ENCODE measurements at regions not wholly inside any gene's neighbourhood (a gene's known extent, or its start where the extent isn't known, plus 50 kb on each side); places are given as distances from the start of the nearest gene placed in this dataset.

DNA sequence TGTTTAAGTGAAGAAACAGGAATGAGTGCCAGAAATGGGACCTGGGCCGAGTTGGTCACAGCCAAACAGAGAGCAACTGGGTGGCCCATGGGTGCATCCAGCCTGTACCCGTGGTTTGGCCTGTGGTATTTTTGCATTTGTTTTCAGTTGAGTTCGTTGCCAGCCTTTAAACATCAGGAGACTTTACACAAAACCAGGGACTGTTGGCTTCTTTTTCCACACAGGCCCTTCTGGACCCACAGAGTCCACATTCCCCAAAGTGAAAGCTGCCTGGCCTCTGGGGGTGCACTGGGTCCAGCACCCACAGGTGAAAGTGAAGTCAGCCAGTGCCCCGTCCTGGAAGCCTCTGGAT lies 54.1 kb upstream of the TNS3 start:
- TF ChIP-seq EZH2 (IDR thresholded peaks at IDR 0.05; ENCODE audit: borderline replicate concordance) (no peak), EZH2phosphoT487 (IDR thresholded peaks at IDR 0.05; ENCODE audit: low read depth, severe bottlenecking, unreplicated experiment) (no peak)
- TF ChIP-seq, protein P1, sequence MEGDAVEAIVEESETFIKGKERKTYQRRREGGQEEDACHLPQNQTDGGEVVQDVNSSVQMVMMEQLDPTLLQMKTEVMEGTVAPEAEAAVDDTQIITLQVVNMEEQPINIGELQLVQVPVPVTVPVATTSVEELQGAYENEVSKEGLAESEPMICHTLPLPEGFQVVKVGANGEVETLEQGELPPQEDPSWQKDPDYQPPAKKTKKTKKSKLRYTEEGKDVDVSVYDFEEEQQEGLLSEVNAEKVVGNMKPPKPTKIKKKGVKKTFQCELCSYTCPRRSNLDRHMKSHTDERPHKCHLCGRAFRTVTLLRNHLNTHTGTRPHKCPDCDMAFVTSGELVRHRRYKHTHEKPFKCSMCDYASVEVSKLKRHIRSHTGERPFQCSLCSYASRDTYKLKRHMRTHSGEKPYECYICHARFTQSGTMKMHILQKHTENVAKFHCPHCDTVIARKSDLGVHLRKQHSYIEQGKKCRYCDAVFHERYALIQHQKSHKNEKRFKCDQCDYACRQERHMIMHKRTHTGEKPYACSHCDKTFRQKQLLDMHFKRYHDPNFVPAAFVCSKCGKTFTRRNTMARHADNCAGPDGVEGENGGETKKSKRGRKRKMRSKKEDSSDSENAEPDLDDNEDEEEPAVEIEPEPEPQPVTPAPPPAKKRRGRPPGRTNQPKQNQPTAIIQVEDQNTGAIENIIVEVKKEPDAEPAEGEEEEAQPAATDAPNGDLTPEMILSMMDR (IDR thresholded peaks at IDR 0.05; ENCODE audit: poor library complexity), result no peak
- Histone ChIP-seq H3K9me2 (replicated peaks; ENCODE audit: insufficient read depth) (no peaks in the 10 kb centered on the region), H4K20me1 (ENCODE audit: insufficient read depth, poor library complexity, severe bottlenecking) (no peaks in the 10 kb centered on the region), H3K9me3 (ENCODE audit: low read depth) (no peaks in the 10 kb centered on the region), H3K27me3 (no peaks in the 10 kb centered on the region), H3K4me1 (ENCODE audit: insufficient read depth) (peaks cover 37% of the 10 kb centered on the region), H3K4me3 (no peak overlapping the region), H2AFZ (no peak overlapping the region), H3K27ac (peak overlapping the region; percentile 82), H3K79me2 (no peaks in the 10 kb centered on the region), H3K4me2 (peak overlapping the region; percentile 67), H3K36me3 (replicated peaks; ENCODE audit: insufficient read depth, low read depth) (no peaks in the 10 kb centered on the region)
- no peak for DNase-seq (ENCODE audit: low spot score)
- 73% methylated on average over 4 of the region's 4 CpGs for WGBS (ENCODE audit: low lambda C conversion rate, missing lambda C conversion rate)

DNA sequence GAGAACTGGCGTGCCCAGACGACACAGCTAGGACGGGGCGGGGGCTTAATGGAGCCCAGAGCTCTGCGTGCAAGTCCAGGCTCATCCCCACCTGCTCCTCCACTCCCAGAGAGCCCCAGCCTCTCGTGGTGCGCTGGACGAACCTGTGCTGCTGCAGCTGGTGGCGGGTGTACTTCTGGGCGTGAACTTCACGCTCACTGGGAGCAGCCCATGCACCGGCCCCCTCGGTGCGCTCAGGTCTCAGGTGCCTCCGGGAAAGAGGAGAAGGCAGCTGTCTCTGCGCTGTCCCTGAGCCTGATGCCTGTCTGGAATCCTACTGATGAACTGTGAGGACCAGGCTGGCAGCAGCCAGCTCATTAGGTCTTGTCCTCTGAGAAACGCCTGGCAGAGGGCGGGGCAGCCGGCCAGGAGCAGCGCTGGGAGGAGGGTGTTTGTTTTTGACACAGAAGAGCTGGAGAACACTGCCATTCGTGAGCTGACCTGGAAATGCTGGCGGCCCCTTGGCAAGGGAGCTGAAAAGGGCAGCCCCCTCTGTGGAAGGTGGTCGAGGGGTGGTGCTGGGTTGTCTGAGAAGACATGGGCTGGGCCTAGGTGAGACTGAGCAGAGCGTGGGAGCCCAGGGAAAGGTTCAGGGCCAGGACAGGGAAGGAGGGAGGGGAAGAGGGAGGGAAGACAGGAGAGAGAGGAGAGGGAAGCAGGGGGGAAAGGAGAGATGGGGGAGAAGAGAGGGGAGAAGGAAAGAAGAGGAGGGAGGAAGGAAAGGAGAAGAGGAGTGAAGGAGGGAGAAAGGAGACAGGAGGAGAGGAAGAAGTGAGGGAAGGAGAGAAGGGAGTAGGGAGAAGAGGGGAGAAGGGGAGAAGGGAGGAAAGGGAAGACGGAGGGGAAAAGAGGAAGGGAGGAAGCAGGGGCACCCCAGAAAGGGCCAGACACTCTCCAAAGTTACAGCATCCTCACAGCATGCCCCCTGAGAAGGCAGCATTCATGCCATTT lies 53.5 kb upstream of the TNS3 start:
- Histone ChIP-seq H2AFZ (no peak overlapping the region), H3K36me3 (replicated peaks; ENCODE audit: insufficient read depth, low read depth) (no peaks in the 10 kb centered on the region), H3K27ac (peak overlapping the region; percentile 82), H3K9me2 (replicated peaks; ENCODE audit: insufficient read depth) (no peaks in the 10 kb centered on the region), H3K27me3 (no peaks in the 10 kb centered on the region), H4K20me1 (ENCODE audit: insufficient read depth, poor library complexity, severe bottlenecking) (no peaks in the 10 kb centered on the region), H3K79me2 (no peaks in the 10 kb centered on the region), H3K9me3 (ENCODE audit: low read depth) (no peaks in the 10 kb centered on the region), H3K4me2 (peak overlapping the region; percentile 67), H3K4me1 (ENCODE audit: insufficient read depth) (peaks cover 37% of the 10 kb centered on the region), H3K4me3 (no peak overlapping the region)
- DNase-seq (ENCODE audit: low spot score), result peak; percentile 61
- TF ChIP-seq EZH2 (IDR thresholded peaks at IDR 0.05; ENCODE audit: borderline replicate concordance) (no peak), EZH2phosphoT487 (IDR thresholded peaks at IDR 0.05; ENCODE audit: low read depth, severe bottlenecking, unreplicated experiment) (no peak)
- TF ChIP-seq, protein P1 (IDR thresholded peaks at IDR 0.05; ENCODE audit: poor library complexity), result no peak
- WGBS (ENCODE audit: low lambda C conversion rate, missing lambda C conversion rate), result 41% methylated on average over 24 of the region's 25 CpGs

DNA sequence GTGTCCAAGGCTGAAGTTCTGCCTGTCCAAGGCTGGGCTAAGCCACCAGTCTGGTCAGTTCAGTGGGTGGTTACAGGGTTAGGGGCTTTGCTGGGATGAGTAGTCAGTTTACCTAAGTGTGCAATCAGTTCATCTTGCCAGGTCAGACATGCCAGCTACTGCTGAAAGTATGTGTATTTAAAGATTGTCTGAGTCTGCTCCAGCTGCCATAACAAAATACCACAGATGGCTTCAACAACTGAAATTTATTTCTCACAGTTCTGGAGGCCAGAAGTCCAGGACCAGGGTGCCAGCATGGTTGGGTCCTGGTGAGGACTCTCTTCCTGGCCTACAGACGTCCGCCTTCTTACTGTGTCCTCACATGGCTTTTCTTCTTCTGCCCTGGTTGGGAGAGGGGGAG lies 52.4 kb upstream of the TNS3 start:
- no peak overlapping the region for H2AFZ ChIP-seq
- WGBS (ENCODE audit: low lambda C conversion rate, missing lambda C conversion rate), result 95% methylated on average over 2 of the region's 2 CpGs
- no peak overlapping the region for H3K4me2 ChIP-seq

More for the DNA sequence above, 52.4 kb upstream of the TNS3 start:
- DNase-seq (ENCODE audit: low spot score), result no peak
- Histone ChIP-seq H4K20me1 (ENCODE audit: insufficient read depth, poor library complexity, severe bottlenecking) (no peaks in the 10 kb centered on the region), H3K4me1 (ENCODE audit: insufficient read depth) (peaks cover 33% of the 10 kb centered on the region), H3K27me3 (no peaks in the 10 kb centered on the region), H3K79me2 (no peaks in the 10 kb centered on the region), H3K4me3 (no peak overlapping the region), H3K36me3 (replicated peaks; ENCODE audit: insufficient read depth, low read depth) (no peaks in the 10 kb centered on the region), H3K9me3 (ENCODE audit: low read depth) (no peaks in the 10 kb centered on the region), H3K9me2 (replicated peaks; ENCODE audit: insufficient read depth) (no peaks in the 10 kb centered on the region), H3K27ac (no peak overlapping the region)
- TF ChIP-seq, protein P1 (IDR thresholded peaks at IDR 0.05; ENCODE audit: poor library complexity), result no peak
- no peak for TF ChIP-seq EZH2phosphoT487 (IDR thresholded peaks at IDR 0.05; ENCODE audit: low read depth, severe bottlenecking, unreplicated experiment)
- TF ChIP-seq EZH2 (IDR thresholded peaks at IDR 0.05; ENCODE audit: borderline replicate concordance), result no peak
